Activated naive CD4-positive, alpha-beta T cell treated with anti-CD3 and anti-CD28 coated beads, Interleukin-2, amount 50 U/mL, for 72 hours (primary cell): ENCODE measurements at regions not wholly inside any gene's neighbourhood (a gene's known extent, or its start where the extent isn't known, plus 50 kb on each side); places are given as distances from the start of the nearest gene placed in this dataset.
A peak's percentile ranks its signal among the peaks of the same experiment; 100 is the strongest.
"Not testable (repeated sequence)": the region's sequence is repeated elsewhere in the genome, so short reads cannot be mapped to it uniquely, and the experiment has no call there.

ENCODE experiments used
- ATAC-seq, 2 donors: fragments of 150-1000 bp; cut with Tn5 transposase; 2 replicates each; pipeline ENCODE4 v1.10.0; 2021; ENCODE audit warnings: mild to moderate bottlenecking in 2 of 2, moderate library complexity in 2 of 2
- DNase-seq, 2 donors: peaks; one replicate each; pipeline ENCODE4 v3.0.0; 2021 to 2022; ENCODE audit warnings: low spot score in 2 of 2
- H3K27ac Mint-ChIP-seq, 2 donors: one replicate each; pipeline ENCODE4 v1.8.0; 2022; ENCODE audit warnings: mild to moderate bottlenecking in 2 of 2, mixed read lengths in 2 of 2
- H3K36me3 Mint-ChIP-seq, 2 donors: one replicate each; pipeline ENCODE4 v1.8.0; 2022; ENCODE audit warnings: mixed read lengths in 2 of 2
- H3K9me3 Mint-ChIP-seq, 2 donors: one replicate each; pipeline ENCODE4 v1.8.0; 2022; ENCODE audit warnings: mixed read lengths in 2 of 2

DNA sequence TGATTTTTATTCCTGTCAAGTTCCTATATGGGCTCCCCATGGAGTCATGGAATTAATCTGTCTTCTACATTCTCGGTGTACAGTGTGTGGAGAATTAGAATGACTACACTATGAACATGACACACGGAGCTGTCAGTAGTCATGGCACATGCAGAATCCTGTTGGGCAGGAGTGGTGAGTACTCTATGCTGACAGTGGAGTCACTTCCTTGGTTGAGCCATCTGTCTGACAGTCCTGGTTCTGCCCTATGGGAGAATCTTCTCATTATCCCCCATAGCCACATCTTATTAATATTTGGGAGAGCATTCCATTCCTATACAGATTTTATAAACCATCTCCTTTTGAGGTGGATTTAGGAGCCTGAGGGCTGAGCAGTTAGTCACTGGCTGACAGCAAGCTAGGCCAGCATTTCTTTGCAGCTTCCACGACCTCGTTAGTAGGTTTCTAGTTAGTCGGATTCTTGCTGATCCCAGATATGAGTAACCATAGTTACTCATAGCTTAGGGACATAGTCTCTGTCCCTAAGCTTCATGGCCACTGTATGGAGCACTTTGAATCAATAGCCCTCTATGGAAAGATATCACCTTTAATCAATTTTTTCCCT is 90.6 kb downstream of the MDH1 start:
- DNase-seq (no peak), ATAC-seq (no peak)
- Mint-ChIP-seq H3K36me3 (no peaks in the 10 kb centered on the region), H3K27ac (no peak overlapping the region), H3K9me3 (no peaks in the 10 kb centered on the region)

DNA sequence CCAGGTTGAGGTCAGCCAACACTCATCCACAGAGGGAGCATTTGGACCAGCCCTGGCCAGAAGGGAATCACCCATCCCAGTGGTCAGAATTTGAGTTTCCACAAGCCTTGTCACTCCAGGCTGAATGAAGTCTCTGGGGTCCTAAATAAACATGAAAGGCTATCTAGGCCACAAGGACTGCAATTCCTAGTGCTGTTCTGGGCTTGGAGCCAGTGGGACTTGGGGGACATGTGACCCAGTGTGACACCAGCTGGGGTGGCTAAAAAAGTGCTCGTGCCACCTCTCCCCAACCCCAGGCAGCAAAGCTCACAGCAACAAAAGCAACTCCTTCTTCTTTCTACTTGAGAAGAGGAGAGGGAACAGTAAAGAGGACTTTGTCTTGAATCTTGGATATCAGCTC is 91.7 kb downstream of the MDH1 start:
- ATAC-seq (no peak), DNase-seq (no peak)
- no peaks in the 10 kb centered on the region for H3K9me3 Mint-ChIP-seq
- no peak overlapping the region for H3K27ac Mint-ChIP-seq
- no peaks in the 10 kb centered on the region for H3K36me3 Mint-ChIP-seq

DNA sequence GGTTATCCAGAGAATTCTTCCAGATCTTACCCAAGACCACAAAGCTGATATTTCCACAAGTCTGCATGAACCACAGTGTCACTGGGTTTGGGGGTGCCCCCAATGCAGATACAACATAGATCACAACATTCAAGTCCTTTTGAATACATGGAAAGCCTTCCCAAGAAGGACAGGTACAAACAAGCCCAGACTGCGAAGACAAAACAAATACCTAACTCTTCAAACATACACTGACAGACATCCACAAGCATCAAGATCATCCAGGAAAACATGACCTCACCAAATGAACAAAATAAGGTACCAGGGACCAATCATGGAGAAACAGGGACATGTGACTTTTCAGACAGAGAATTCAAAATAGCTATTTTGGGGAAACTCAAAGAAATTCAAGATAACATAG is 93.1 kb downstream of the MDH1 start:
- no peak for DNase-seq
- Mint-ChIP-seq H3K36me3 (no peaks in the 10 kb centered on the region), H3K27ac (no peak overlapping the region), H3K9me3 (no peaks in the 10 kb centered on the region)
- no peak for ATAC-seq

DNA sequence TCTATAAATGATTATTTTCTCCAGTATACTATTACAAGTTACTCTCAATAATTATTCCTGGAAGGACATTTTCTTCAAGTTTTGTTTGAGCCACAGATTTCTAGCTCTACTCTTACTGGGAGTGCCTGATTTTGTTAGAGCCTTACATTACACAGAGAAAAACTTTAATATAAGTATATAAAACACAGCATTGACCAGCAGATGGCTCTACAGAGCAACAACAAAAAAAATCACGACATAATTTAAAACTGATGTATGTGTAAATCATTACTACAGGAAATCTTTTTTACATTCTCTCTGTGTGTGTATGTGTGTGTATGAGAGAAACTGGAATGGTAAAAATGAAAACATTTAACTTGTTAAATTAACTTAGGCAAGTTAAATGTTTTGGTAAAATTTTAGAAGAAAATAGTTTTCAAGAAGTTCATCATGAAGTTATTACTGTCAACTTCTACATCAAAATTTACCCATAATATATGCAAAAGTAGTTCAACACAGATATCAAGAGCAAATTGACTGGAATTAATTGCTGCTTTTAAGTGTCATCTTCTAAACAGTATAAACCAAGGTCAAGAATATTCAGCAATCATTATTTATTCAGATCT is 103.3 kb downstream of the MDH1 start:
- no peak overlapping the region for H3K27ac Mint-ChIP-seq
- H3K9me3 Mint-ChIP-seq = no peaks in the 10 kb centered on the region
- no peaks in the 10 kb centered on the region for H3K36me3 Mint-ChIP-seq
- ATAC-seq = no peak
- peak in 1 of 2 donors; percentile 17 for DNase-seq

DNA sequence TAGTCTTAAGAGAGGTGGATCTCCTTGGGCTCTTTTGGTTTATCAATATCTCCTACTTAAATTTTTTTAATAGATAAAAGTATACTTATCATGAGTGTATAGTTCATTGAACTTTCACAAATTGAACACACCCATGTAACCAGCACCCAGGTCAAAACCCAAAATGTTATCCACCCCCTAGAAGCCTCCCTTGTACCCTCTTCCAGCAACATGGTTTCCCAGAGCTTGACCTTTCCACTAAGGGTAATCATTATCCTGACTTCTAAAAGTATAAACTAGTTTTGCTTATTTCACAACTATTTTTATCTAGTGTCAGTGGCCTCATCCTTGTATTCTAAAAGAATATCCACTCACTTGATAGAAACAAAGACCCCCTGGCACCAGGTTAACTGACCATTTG is 106.8 kb downstream of the MDH1 start:
- ATAC-seq (no peak), DNase-seq (no peak)
- Mint-ChIP-seq H3K27ac (no peak overlapping the region), H3K36me3 (no peaks in the 10 kb centered on the region), H3K9me3 (no peaks in the 10 kb centered on the region)

DNA sequence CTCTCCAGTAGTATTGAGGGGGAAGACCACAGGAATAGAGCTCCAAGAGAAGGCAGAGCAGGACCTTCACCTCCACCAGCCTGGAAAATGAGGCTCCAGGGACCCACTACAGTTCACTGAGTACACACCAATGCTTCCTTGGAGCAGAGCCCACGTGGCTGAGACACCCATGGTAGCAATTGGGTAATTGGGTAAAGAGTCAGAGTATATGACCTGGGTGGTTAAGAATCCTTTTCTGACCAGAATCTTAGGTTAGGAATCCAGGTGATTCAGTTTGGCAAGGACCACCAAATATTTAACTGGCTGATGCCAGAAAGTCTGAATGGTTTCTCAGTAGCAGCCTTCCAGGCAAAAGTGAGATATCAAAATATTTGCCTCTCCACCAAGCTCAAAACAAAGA is 107.7 kb downstream of the MDH1 start:
- Mint-ChIP-seq H3K36me3 (no peaks in the 10 kb centered on the region), H3K9me3 (no peaks in the 10 kb centered on the region), H3K27ac (no peak overlapping the region)
- ATAC-seq (no peak), DNase-seq (no peak)

DNA sequence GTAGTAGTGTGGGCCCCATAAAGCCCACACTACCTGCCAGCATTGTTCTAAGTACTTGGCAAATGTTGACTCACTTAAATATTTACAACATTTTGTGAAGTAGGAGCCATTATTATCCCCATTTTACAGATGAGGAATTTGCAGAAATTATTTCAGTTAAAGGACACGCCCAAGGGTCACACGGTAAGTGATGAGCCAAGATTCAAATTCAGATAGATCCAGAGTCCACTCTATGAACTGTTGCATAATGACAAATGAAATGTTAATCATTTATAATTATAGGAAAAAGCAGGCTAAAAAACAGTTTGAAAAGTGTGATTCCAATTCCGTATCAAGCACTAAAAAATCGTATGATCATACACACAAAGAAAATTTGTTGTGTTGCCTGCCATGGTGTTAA is 108.4 kb downstream of the MDH1 start:
- ATAC-seq = no peak
- no peaks in the 10 kb centered on the region for H3K36me3 Mint-ChIP-seq
- H3K9me3 Mint-ChIP-seq = no peaks in the 10 kb centered on the region
- H3K27ac Mint-ChIP-seq = no peak overlapping the region
- DNase-seq = no peak

DNA sequence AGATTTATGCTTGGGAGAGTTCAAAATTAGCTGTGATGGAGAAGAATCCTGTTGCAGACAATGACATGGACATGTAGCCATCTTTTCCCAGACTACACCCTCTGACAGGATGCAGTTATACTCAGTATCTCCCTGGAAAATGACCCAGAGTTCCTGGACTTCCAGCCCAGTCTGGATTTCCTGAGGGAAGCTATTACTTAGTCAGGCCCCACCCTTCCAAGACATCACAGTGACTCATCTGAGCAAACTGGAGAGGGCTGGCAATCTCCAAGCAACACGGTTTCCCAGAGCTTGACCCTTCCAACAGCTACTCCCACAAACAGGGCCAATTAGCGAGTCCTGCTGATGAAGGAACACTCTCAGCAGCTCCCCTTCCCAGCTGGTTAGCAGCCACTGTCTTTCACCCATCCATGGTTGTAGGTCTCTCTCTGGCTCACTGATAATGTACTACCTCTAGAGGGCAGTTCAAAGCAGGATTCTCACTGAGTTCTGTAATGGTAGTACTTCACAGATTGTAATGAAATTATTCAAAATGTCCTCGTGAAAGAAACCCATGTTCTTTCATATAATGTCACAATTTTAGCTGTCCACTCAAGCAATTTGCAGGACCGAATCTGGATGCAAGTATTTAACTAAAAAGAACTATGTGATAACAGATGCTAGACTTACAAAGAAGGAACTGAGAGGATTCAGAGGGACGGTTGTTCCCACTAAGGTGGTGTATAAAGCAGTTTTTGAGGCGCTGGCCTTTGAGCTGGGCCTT is 110.2 kb downstream of the MDH1 start:
- DNase-seq (no peak), ATAC-seq (peak; percentile 74 to 77)
- Mint-ChIP-seq H3K9me3 (no peaks in the 10 kb centered on the region), H3K36me3 (no peaks in the 10 kb centered on the region), H3K27ac (no peak overlapping the region)

DNA sequence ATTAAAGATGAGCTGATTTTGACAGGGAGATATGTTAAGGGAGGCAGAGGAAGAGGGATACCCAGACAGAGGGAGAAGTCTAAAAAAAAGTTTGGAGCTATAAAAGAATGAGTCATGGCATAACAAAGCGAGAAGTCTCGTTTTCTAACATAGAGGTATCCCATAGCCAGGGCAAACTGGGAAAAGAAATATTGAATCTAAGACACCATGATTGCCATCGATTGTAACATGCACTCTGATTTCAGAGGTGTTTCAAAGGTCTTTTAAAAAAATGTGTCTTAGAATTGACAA is 110.7 kb downstream of the MDH1 start:
- H3K9me3 Mint-ChIP-seq = no peaks in the 10 kb centered on the region
- DNase-seq = no peak
- ATAC-seq = no peak
- no peaks in the 10 kb centered on the region for H3K36me3 Mint-ChIP-seq
- no peak overlapping the region for H3K27ac Mint-ChIP-seq

DNA sequence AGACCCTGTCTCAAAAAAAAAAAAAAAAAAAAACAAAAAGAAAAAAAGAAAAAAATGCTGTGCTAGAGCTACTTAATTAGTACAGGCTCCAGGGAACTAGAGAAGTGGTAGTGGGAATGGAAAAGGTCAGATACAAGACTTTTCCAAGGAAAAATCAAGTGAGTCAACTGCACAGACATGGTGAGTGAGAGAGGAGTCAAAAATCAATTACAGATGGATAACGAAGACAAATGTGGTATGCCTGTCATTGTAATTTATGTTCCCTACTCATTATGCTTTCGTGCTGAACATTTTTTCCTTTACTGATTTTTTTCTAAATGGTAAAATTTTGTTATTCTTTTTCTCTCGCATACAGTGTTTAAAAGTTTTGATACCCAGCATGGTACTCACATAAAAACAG is 111.5 kb downstream of the MDH1 start:
- no peaks in the 10 kb centered on the region for H3K36me3 Mint-ChIP-seq
- H3K27ac Mint-ChIP-seq = no peak overlapping the region
- no peak for ATAC-seq
- H3K9me3 Mint-ChIP-seq = no peaks in the 10 kb centered on the region
- DNase-seq = no peak

DNA sequence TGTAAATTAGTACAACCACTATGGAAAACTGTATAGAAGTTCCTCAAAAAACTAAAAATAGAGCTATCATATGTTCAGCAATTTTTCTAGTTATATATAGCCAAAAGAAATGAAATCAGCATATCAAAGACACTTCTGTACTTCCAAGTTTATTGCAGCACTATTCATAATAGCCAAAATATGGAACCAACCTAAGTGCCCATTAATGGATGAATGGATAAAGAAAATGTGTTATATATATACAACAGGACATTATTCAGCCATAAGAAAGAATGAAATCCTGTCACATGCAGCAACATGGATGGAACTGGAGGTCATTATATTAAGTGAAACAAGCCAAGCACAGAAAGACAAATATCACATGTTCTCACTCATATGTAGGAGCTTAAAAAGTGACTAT is 112.6 kb downstream of the MDH1 start:
- H3K9me3 Mint-ChIP-seq = no peaks in the 10 kb centered on the region
- DNase-seq (no peak), ATAC-seq (no peak)
- no peak overlapping the region for H3K27ac Mint-ChIP-seq
- H3K36me3 Mint-ChIP-seq = no peaks in the 10 kb centered on the region

DNA sequence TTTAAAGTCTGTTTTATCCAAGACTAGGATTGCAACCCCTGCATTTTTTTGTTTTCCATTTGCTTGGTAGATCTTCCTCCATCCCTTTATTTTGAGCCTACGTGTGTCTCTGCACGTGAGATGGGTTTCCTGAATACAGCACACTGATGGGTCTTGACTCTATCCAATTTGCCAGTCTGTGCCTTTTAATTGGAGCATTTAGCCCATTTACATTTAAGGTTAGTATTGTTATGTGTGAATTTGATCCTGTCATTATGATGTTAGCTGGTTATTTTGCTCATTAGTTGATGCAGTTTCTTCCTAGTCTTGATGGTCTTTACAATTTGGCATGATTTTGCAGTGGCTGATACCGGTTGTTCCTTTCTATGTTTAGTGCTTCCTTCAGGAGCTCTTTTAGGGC is 117.3 kb downstream of the MDH1 start:
- not testable (repeated sequence) for ATAC-seq, H3K9me3 Mint-ChIP-seq, H3K27ac Mint-ChIP-seq, DNase-seq, H3K36me3 Mint-ChIP-seq

DNA sequence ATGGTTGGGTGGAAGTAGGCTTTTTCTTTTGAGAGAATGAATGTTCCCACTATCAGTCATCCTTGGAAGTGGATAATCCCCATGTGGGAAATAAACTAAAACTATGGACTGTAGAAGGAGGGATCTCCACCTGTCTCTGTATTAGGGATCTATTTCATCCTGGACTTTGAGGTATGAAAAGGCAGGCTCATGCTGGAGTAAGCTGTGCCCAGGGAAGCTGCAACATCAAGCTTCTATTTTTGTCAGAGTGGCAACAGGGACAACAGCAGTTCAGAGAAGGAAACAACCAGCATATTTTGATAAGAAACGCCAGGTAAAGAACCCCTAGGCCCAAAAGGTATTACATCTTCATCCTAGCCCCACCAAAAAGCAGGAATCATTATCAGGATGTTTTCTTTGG is 122.0 kb downstream of the MDH1 start:
- Mint-ChIP-seq H3K27ac (no peak overlapping the region), H3K9me3 (peaks cover 0 to 5% of the 10 kb centered on the region in 2 donors), H3K36me3 (peaks cover 0 to 6% of the 10 kb centered on the region in 2 donors)
- ATAC-seq (no peak), DNase-seq (no peak)

DNA sequence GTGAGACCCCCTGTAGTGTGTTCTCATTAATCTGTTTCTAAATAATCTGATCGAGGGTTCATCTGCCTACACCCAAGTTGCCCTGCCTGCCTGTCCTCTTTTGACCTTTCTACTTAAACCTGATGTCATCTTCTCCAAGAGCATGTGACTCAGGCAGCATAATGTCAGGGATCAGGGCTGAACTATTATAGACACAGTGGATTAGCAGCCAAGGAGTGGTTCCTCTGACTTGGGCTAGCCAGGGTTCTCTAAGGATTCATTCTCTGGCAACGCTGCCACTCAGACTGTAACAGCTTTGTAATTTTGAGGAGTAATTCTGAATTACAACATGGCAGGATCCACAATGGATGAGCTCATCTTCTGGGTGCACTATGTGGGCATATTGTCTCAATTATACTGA is 124.0 kb downstream of the MDH1 start:
- no peak for DNase-seq
- Mint-ChIP-seq H3K9me3 (no peaks in the 10 kb centered on the region), H3K27ac (no peak overlapping the region), H3K36me3 (no peaks in the 10 kb centered on the region)
- no peak for ATAC-seq

DNA sequence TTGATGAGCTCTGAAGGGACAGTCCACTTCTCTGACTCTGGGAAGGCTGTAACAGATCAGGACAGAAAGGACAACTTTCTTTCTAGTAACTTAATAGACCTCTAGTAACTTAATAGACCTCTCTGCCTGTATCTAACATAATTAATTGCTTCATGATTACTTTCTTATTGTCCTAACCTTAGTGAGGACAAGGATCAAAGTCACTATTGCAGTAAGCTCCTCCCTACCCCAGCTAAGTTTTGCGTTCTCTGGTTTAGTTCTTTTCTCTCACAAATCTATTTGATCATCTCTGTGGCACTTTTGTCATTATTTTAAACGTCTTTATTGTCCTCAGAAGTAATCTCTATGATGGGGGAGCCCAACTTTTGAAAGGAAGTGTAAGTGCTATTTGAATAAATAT is 125.5 kb upstream of the UGP2 start:
- no peak overlapping the region for H3K27ac Mint-ChIP-seq
- no peaks in the 10 kb centered on the region for H3K9me3 Mint-ChIP-seq
- DNase-seq = no peak
- ATAC-seq = no peak
- H3K36me3 Mint-ChIP-seq = no peaks in the 10 kb centered on the region

DNA sequence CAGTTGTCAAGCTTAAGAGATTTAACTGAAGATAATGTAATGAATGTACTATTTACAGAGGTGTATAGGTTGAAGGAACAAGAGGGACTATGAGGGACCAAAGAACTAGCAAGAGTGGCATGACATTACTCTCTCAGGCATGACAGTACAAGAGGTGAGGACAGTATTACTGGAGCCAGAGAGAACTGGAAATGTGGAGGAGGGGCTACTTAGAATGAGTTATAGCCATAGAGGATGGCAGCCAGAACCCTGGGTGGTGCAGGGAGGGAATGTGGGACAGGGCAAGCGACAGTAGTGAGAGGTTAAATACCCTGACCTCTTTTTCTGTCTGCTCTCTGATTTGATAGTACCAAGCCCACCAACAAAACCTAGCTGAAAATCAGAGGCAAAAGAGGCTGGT is 122.6 kb upstream of the UGP2 start:
- peaks cover 0 to 5% of the 10 kb centered on the region in 2 donors for H3K36me3 Mint-ChIP-seq
- ATAC-seq (no peak), DNase-seq (no peak)
- H3K27ac Mint-ChIP-seq = no peak overlapping the region
- peaks cover 3 to 4% of the 10 kb centered on the region in 2 donors for H3K9me3 Mint-ChIP-seq

DNA sequence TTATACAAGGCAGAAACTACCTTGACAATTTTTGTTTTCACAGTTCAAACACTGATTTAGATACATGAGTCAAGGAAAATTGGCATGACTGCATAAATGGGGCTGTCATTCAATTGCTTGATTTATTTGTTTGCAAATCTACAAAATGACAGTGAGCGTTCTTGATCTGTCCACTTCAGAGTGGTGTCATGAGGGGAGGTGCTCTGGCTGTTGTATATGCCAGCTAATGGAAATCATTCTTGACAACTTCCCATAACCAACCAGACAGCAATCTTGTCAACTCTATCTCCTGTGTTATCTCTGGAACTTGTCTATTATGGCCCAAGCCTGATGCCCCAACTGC is 120.6 kb upstream of the UGP2 start:
- Mint-ChIP-seq H3K9me3 (peaks cover 3 to 4% of the 10 kb centered on the region in 2 donors), H3K27ac (no peak overlapping the region), H3K36me3 (peaks cover 0 to 5% of the 10 kb centered on the region in 2 donors)
- no peak for DNase-seq
- no peak for ATAC-seq

DNA sequence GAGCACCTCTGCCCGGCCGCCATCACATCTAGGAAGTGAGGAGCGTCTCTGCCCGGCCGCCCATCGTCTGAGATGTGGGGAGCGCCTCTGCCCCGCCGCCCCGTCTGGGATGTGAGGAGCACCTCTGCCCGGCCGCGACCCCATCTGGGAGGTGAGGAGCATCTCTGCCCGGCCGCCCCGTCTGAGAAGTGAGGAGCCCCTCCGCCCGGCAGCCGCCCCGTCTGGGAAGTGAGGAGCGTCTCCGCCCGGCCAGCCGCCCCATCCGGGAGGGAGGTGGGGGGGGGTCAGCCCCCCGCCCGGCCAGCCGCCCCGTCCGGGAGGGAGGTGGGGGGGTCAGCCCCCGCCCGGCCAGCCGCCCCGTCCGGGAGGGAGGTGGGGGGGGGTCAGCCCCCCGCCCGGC is 119.4 kb upstream of the UGP2 start:
- not testable (repeated sequence) for DNase-seq, H3K9me3 Mint-ChIP-seq, H3K36me3 Mint-ChIP-seq, ATAC-seq, H3K27ac Mint-ChIP-seq
